Heart left ventricle (tissue), 13 donors: ENCODE measurements at regions not wholly inside any gene's neighbourhood (a gene's known extent, or its start where the extent isn't known, plus 50 kb on each side); places are given as distances from the start of the nearest gene placed in this dataset.

Source experiments
- CTCF ChIP-seq, 12 donors: fragments of 200-600 bp; sonication (generic) in 4 of 12; IDR thresholded peaks; one replicate each; pipeline versions ENCODE4 v1.5.0 to v1.8.0; 2018 to 2022; ENCODE audit warnings: antibody characterized with exemption in 12 of 12, mild to moderate bottlenecking in 5 of 12
- POLR2A ChIP-seq, 2 donors: fragments of 450-650 bp; IDR thresholded peaks; one replicate each; pipeline ENCODE4 v1.6.1; 2017; ENCODE audit warnings: antibody characterized with exemption in 2 of 2, mild to moderate bottlenecking in 2 of 2, moderate library complexity in 2 of 2
- donor health status: ischemic (EF 13 %, LVEDD 7.1; RV severe dilation, severe dysfunction).
- donor health status: DM: no; HTN: yes; CAD: no.
- donor health status: DM: no; HTN: no; CAD: no.
- donor health status: ischemic (EF 25% LVEDD 6.9; RV normal size, moderate dysfunction).
- donor health status: ischemic (EF 25% LVEDD 5.7; RV mildly dilated, moderate dysfunction).
- donor health status: ischemic (EF 35%, LVEDD 5.7; RV mildly dilated, moderate dysfunction).
- donor health status: nonischemic (EF 11% LVEDD 7.7; RV severe dilation, severe dysfunction).
- donor health status: DM: yes; HTN: yes; CAD: no.
- donor health status: PGD.
- donor health status: ischemic (EF 29% LVEDD 5.4; RV normal size, mild dysfunction).
- donor health status: nonischemic (EF 23%, LVEDD 6.1; RV moderate dilation, normal function).

GRCh38 chr9:107703651-107704050 lies 214.1 kb upstream of the KLF4 start:
- TF ChIP-seq POLR2A (IDR thresholded peaks at IDR 0.05) (no peak), CTCF (IDR thresholded peaks at IDR 0.05) (no peak)
